ENCODE measurements at regions not wholly inside any gene's neighbourhood (a gene's known extent, or its start where the extent isn't known, plus 50 kb on each side); places are given as distances from the start of the nearest gene placed in this dataset.

GRCh38 chr21:28298251-28298672, 694.4 kb downstream of the LTN1 start:
- TF ChIP-seq NFE2L1 (CRISPR knock-in tag; IDR thresholded peaks at IDR 0.05) = no peak
- TF ChIP-seq ZNF671 (CRISPR knock-in tag; IDR thresholded peaks at IDR 0.05) = no peak
- TF ChIP-seq FOXK1 (CRISPR knock-in tag; IDR thresholded peaks at IDR 0.05) = no peak
- TF ChIP-seq E2F1 (CRISPR knock-in tag; IDR thresholded peaks at IDR 0.05) = no peak
- TF ChIP-seq, protein P1, sequence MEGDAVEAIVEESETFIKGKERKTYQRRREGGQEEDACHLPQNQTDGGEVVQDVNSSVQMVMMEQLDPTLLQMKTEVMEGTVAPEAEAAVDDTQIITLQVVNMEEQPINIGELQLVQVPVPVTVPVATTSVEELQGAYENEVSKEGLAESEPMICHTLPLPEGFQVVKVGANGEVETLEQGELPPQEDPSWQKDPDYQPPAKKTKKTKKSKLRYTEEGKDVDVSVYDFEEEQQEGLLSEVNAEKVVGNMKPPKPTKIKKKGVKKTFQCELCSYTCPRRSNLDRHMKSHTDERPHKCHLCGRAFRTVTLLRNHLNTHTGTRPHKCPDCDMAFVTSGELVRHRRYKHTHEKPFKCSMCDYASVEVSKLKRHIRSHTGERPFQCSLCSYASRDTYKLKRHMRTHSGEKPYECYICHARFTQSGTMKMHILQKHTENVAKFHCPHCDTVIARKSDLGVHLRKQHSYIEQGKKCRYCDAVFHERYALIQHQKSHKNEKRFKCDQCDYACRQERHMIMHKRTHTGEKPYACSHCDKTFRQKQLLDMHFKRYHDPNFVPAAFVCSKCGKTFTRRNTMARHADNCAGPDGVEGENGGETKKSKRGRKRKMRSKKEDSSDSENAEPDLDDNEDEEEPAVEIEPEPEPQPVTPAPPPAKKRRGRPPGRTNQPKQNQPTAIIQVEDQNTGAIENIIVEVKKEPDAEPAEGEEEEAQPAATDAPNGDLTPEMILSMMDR (IDR thresholded peaks at IDR 0.05) = no peak
- TF ChIP-seq NR2C2 (CRISPR knock-in tag; IDR thresholded peaks at IDR 0.05) = no peak
- TF ChIP-seq ZNF263 (CRISPR knock-in tag; IDR thresholded peaks at IDR 0.05; ENCODE audit: low read depth) = no peak
- TF ChIP-seq, protein P2, sequence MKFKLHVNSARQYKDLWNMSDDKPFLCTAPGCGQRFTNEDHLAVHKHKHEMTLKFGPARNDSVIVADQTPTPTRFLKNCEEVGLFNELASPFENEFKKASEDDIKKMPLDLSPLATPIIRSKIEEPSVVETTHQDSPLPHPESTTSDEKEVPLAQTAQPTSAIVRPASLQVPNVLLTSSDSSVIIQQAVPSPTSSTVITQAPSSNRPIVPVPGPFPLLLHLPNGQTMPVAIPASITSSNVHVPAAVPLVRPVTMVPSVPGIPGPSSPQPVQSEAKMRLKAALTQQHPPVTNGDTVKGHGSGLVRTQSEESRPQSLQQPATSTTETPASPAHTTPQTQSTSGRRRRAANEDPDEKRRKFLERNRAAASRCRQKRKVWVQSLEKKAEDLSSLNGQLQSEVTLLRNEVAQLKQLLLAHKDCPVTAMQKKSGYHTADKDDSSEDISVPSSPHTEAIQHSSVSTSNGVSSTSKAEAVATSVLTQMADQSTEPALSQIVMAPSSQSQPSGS (CRISPR knock-in tag; IDR thresholded peaks at IDR 0.05; ENCODE audit: borderline replicate concordance, low read depth) = no peak
- no peak for TF ChIP-seq GABPB1 (CRISPR knock-in tag; IDR thresholded peaks at IDR 0.05)
- no peak for TF ChIP-seq CREB1 (CRISPR knock-in tag; IDR thresholded peaks at IDR 0.05)
